Daoy (cell line): ENCODE measurements at regions not wholly inside any gene's neighbourhood (a gene's known extent, or its start where the extent isn't known, plus 50 kb on each side); places are given as distances from the start of the nearest gene placed in this dataset.
A peak's percentile ranks its signal among the peaks of the same experiment; 100 is the strongest.
"Not testable (repeated sequence)": the region's sequence is repeated elsewhere in the genome, so short reads cannot be mapped to it uniquely, and the experiment has no call there.

ENCODE experiments used
- DNase-seq: peaks from one replicate; pipeline ENCODE4 v3.0.0-alpha.2; 2015; ENCODE audit warnings: low read depth

GRCh38 chr7:113600428-113600827 lies 318.4 kb downstream of the PPP1R3A start:
- DNase-seq, result not testable (repeated sequence)

GRCh38 chr7:113593455-113593854 lies 325.4 kb downstream of the PPP1R3A start:
- DNase-seq, result peak; percentile 8

- DNase-seq, result not testable (repeated sequence)
Observed at GRCh38 chr7:113592924-113593323, 325.9 kb downstream of the PPP1R3A start.

GRCh38 chr7:113582471-113582870 lies 336.3 kb downstream of the PPP1R3A start:
- DNase-seq, result no peak

GRCh38 chr7:113563257-113563656 lies 355.6 kb downstream of the PPP1R3A start:
- not testable (repeated sequence) for DNase-seq

- DNase-seq, result no peak
Observed at GRCh38 chr7:113562801-113563200, 356.0 kb downstream of the PPP1R3A start.

- DNase-seq, result no peak
Observed at GRCh38 chr7:113562242-113562641, 356.6 kb downstream of the PPP1R3A start.

GRCh38 chr7:113561446-113561845 lies 357.4 kb downstream of the PPP1R3A start:
- no peak for DNase-seq

- no peak for DNase-seq
Observed at GRCh38 chr7:113550966-113551365, 367.8 kb downstream of the PPP1R3A start.

- no peak for DNase-seq
Observed at GRCh38 chr7:113548561-113548960, 370.2 kb downstream of the PPP1R3A start.

- no peak for DNase-seq
Observed at GRCh38 chr7:113548137-113548536, 370.7 kb downstream of the PPP1R3A start.

- DNase-seq, result no peak
Observed at GRCh38 chr7:113521468-113521867, 397.3 kb downstream of the PPP1R3A start.

- DNase-seq, result no peak
Observed at GRCh38 chr7:113519472-113519871, 399.3 kb downstream of the PPP1R3A start.

GRCh38 chr7:113504691-113505090 lies 386.3 kb upstream of the SMIM30 start:
- DNase-seq, result no peak

- no peak for DNase-seq
Observed at GRCh38 chr7:113504142-113504541, 385.8 kb upstream of the SMIM30 start.

- not testable (repeated sequence) for DNase-seq
Observed at GRCh38 chr7:113496586-113496985, 378.2 kb upstream of the SMIM30 start.

GRCh38 chr7:113494797-113495566 lies 376.6 kb upstream of the SMIM30 start:
- not testable (repeated sequence) for DNase-seq

- DNase-seq, result no peak
Observed at GRCh38 chr7:113491305-113491704, 373.0 kb upstream of the SMIM30 start.

GRCh38 chr7:113487925-113488731 lies 369.8 kb upstream of the SMIM30 start:
- DNase-seq, result no peak

GRCh38 chr7:113486548-113486947 lies 368.2 kb upstream of the SMIM30 start:
- no peak for DNase-seq

- DNase-seq, result no peak
Observed at GRCh38 chr7:113483657-113484056, 365.3 kb upstream of the SMIM30 start.

GRCh38 chr7:113480537-113480936 lies 362.2 kb upstream of the SMIM30 start:
- DNase-seq, result no peak
